Hepatocyte (in vitro differentiated cells): ENCODE measurements at regions not wholly inside any gene's neighbourhood (a gene's known extent, or its start where the extent isn't known, plus 50 kb on each side); places are given as distances from the start of the nearest gene placed in this dataset.

Source experiments
- EZH2 ChIP-seq: fragments of 200-600 bp; sonication (generic); IDR thresholded peaks from 2 replicates; pipeline ENCODE4 v1.6.1; 2016; ENCODE audit warnings: antibody characterized with exemption, mild to moderate bottlenecking, borderline replicate concordance
- EZH2phosphoT487 ChIP-seq: fragments of 200-600 bp; sonication (generic); IDR thresholded peaks from one replicate; pipeline ENCODE4 v1.6.1; 2018; ENCODE audit warnings: antibody characterized with exemption, mild to moderate bottlenecking, low read depth, moderate library complexity; ENCODE audit not compliant: unreplicated experiment, severe bottlenecking
- TF ChIP-seq, protein P1 (sequence below): fragments of 200-600 bp; sonication (generic); IDR thresholded peaks from 2 replicates; pipeline ENCODE4 v1.5.1; 2016; ENCODE audit warnings: antibody characterized with exemption, mild to moderate bottlenecking; ENCODE audit not compliant: poor library complexity

DNA sequence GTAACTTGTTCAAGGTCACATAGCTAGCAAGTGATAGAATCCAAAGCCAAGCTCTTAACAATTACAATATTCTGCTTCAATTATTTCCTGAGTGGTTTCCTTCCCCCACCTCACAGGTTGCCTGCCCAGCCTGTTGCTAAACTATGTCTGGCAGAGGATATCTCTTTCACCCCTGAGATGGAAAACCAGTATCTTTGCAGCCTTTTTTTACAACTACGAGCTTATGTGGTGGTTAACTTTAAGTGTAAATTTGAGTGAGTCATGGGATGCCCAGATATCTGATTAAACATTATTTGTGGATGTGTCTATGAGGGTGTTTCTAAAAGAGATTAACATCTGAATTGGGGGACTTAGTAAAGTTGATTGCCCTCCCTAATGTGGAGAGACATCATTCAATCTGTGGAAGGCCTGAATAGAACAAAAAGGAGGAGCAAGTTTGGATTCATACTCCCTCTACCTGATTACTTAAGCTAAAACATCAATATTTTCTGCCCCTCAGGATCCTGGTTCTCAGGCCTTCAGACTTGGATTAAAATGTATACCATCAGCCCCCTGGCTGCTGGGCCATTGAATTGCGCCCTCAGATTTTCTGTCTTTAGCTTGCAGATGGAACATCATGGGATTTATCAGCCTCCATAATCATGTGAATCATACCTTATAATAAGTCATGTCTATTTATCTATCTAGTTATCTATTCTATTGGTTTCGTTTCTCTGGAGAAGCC is 911.9 kb downstream of the METTL15 start:
- TF ChIP-seq, protein P1, sequence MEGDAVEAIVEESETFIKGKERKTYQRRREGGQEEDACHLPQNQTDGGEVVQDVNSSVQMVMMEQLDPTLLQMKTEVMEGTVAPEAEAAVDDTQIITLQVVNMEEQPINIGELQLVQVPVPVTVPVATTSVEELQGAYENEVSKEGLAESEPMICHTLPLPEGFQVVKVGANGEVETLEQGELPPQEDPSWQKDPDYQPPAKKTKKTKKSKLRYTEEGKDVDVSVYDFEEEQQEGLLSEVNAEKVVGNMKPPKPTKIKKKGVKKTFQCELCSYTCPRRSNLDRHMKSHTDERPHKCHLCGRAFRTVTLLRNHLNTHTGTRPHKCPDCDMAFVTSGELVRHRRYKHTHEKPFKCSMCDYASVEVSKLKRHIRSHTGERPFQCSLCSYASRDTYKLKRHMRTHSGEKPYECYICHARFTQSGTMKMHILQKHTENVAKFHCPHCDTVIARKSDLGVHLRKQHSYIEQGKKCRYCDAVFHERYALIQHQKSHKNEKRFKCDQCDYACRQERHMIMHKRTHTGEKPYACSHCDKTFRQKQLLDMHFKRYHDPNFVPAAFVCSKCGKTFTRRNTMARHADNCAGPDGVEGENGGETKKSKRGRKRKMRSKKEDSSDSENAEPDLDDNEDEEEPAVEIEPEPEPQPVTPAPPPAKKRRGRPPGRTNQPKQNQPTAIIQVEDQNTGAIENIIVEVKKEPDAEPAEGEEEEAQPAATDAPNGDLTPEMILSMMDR: peak; percentile 44
- TF ChIP-seq EZH2phosphoT487: no peak
- no peak for TF ChIP-seq EZH2
